H9 (cell line): ENCODE measurements at regions not wholly inside any gene's neighbourhood (a gene's known extent, or its start where the extent isn't known, plus 50 kb on each side); places are given as distances from the start of the nearest gene placed in this dataset.

Source experiments
- DNase-seq: peaks from one replicate; pipeline ENCODE4 v3.0.0-alpha.2; 2017
- H2AFZ ChIP-seq: one replicate; pipeline ENCODE4 v1.6.1; 2013; ENCODE audit warnings: mild to moderate bottlenecking, low read length, control low read depth, moderate library complexity
- H2AK5ac ChIP-seq: 2 replicates; pipeline ENCODE4 v1.6.1; 2013; ENCODE audit warnings: low read length, control low read depth, mixed read lengths; ENCODE audit not compliant: insufficient read length
- H2BK120ac ChIP-seq: one replicate; pipeline ENCODE4 v1.6.1; 2013; ENCODE audit warnings: low read depth, mild to moderate bottlenecking, low read length, control low read depth, inconsistent platforms; ENCODE audit not compliant: poor library complexity, severe bottlenecking
- H2BK12ac ChIP-seq: 2 replicates; pipeline ENCODE4 v1.6.1; 2013; ENCODE audit warnings: low read length, control low read depth, mixed read lengths, low read depth; ENCODE audit not compliant: insufficient read length
- H2BK15ac ChIP-seq: 2 replicates; pipeline ENCODE4 v1.6.1; 2013; ENCODE audit warnings: low read depth, low read length, control low read depth
- H2BK20ac ChIP-seq: one replicate; pipeline ENCODE4 v1.6.1; 2013; ENCODE audit warnings: low read depth, mild to moderate bottlenecking, low read length, control low read depth, inconsistent platforms; ENCODE audit not compliant: poor library complexity, severe bottlenecking
- H2BK5ac ChIP-seq: 2 replicates; pipeline ENCODE4 v1.6.1; 2013; ENCODE audit warnings: low read length, control low read depth, mixed read lengths; ENCODE audit not compliant: insufficient read length
- H3K14ac ChIP-seq: 2 replicates; pipeline ENCODE4 v1.6.1; 2013; ENCODE audit warnings: low read length, control low read depth; ENCODE audit not compliant: insufficient read depth
- H3K18ac ChIP-seq: 2 replicates; pipeline ENCODE4 v1.6.1; 2013; ENCODE audit warnings: low read depth, mild to moderate bottlenecking, mixed read lengths, low read length, control low read depth; ENCODE audit not compliant: insufficient read length
- H3K23ac ChIP-seq: 2 replicates; pipeline ENCODE4 v1.6.1; 2013; ENCODE audit warnings: low read length, control low read depth, mixed read lengths, low read depth; ENCODE audit not compliant: insufficient read length
- H3K23me2 ChIP-seq: 2 replicates; pipeline ENCODE4 v1.6.1; 2013; ENCODE audit warnings: low read depth, mild to moderate bottlenecking, mixed read lengths, low read length, control low read depth; ENCODE audit not compliant: insufficient read length, poor library complexity, severe bottlenecking
- H3K27ac ChIP-seq: 2 replicates; pipeline ENCODE4 v1.5.1; 2013; ENCODE audit warnings: low read length, control low read depth, mixed read lengths, low read depth; ENCODE audit not compliant: insufficient read length
- H3K27me3 ChIP-seq: 2 replicates; pipeline ENCODE4 v1.6.1; 2013; ENCODE audit warnings: low read length, control low read depth, inconsistent platforms; ENCODE audit not compliant: insufficient read depth
- H3K4ac ChIP-seq: 2 replicates; pipeline ENCODE4 v1.6.1; 2013; ENCODE audit warnings: low read depth, mild to moderate bottlenecking, control low read depth, inconsistent platforms, low read length, moderate library complexity
- H3K4me1 ChIP-seq: 2 replicates; pipeline ENCODE4 v1.6.1; 2013; ENCODE audit warnings: low read length, control low read depth, inconsistent platforms; ENCODE audit not compliant: insufficient read depth
- H3K4me2 ChIP-seq: 2 replicates; pipeline ENCODE4 v1.6.1; 2013; ENCODE audit warnings: low read length, control low read depth, mixed read lengths; ENCODE audit not compliant: insufficient read length, insufficient read depth
- H3K56ac ChIP-seq: 2 replicates; pipeline ENCODE4 v1.6.1; 2013; ENCODE audit warnings: low read depth, mild to moderate bottlenecking, mixed read lengths, low read length, control low read depth; ENCODE audit not compliant: insufficient read length
- H3K79me1 ChIP-seq: 2 replicates; pipeline ENCODE4 v1.6.1; 2013; ENCODE audit warnings: low read depth, mild to moderate bottlenecking, moderate library complexity, low read length, control low read depth, inconsistent platforms; ENCODE audit not compliant: insufficient read depth, poor library complexity, severe bottlenecking
- H3K79me2 ChIP-seq: 2 replicates; pipeline ENCODE4 v1.6.1; 2013; ENCODE audit warnings: low read length, control low read depth, inconsistent platforms; ENCODE audit not compliant: insufficient read depth
- H3K9ac ChIP-seq: 2 replicates; pipeline ENCODE4 v1.6.1; 2013; ENCODE audit warnings: low read length, control low read depth, mixed read lengths; ENCODE audit not compliant: insufficient read length; ENCODE audit errors: extremely low read depth
- H3K9me3 ChIP-seq: one replicate; pipeline ENCODE4 v1.6.1; 2013; ENCODE audit warnings: low read depth, low read length, inconsistent platforms; ENCODE audit not compliant: control insufficient read depth
- H3T11ph ChIP-seq: one replicate; pipeline ENCODE4 v1.6.1; 2013; ENCODE audit warnings: mild to moderate bottlenecking, low read length, control low read depth, inconsistent platforms
- H4K20me1 ChIP-seq: one replicate; pipeline ENCODE4 v1.6.1; 2013; ENCODE audit not compliant: control insufficient read depth, insufficient read length, insufficient read depth
- H4K5ac ChIP-seq: 2 replicates; pipeline ENCODE4 v1.6.1; 2013; ENCODE audit warnings: low read depth, mild to moderate bottlenecking, mixed read lengths, low read length, control low read depth; ENCODE audit not compliant: insufficient read length
- H4K8ac ChIP-seq: replicated peaks from 2 replicates; pipeline ENCODE4 v1.6.1; 2013; ENCODE audit warnings: low read length, control low read depth, mixed read lengths, low read depth; ENCODE audit not compliant: insufficient read length
- H4K91ac ChIP-seq: 2 replicates; pipeline ENCODE4 v1.6.1; 2013; ENCODE audit warnings: low read depth, mild to moderate bottlenecking, moderate library complexity, mixed read lengths, low read length, control low read depth; ENCODE audit not compliant: insufficient read length
- H3K27ac Mint-ChIP-seq, 3 experiments: 2 replicates in 2 of 3; 3 replicates in 1 of 3; pipeline ENCODE4 v1.8.0; 2020 to 2021; ENCODE audit warnings: mixed read lengths in 3 of 3, mild to moderate bottlenecking in 1 of 3, moderate library complexity in 1 of 3
- H3K27me3 Mint-ChIP-seq: 2 replicates; pipeline ENCODE4 v1.8.0; 2021; ENCODE audit warnings: low read depth, mild to moderate bottlenecking, moderate library complexity, mixed read lengths
- H3K36me3 Mint-ChIP-seq, 3 experiments: 2 replicates in 2 of 3; 3 replicates in 1 of 3; pipeline ENCODE4 v1.8.0; 2020 to 2021; ENCODE audit warnings: low read depth in 3 of 3, mixed read lengths in 3 of 3; ENCODE audit not compliant: insufficient read depth in 1 of 3
- H3K4me1 Mint-ChIP-seq, 2 experiments: 2 replicates each; pipeline ENCODE4 v1.8.0; 2020; ENCODE audit warnings: mixed read lengths in 2 of 2
- H3K4me3 Mint-ChIP-seq, 2 experiments: 2 replicates in 1 of 2; 3 replicates in 1 of 2; pipeline ENCODE4 v1.8.0; 2020 to 2021; ENCODE audit warnings: mild to moderate bottlenecking in 2 of 2, mixed read lengths in 2 of 2, moderate library complexity in 1 of 2
- H3K9me3 Mint-ChIP-seq, 2 experiments: 2 replicates in 1 of 2; 3 replicates in 1 of 2; pipeline ENCODE4 v1.8.0; 2020; ENCODE audit warnings: mild to moderate bottlenecking in 2 of 2, mixed read lengths in 2 of 2, moderate library complexity in 1 of 2
- CTCF ChIP-seq: fragments of 200-600 bp; sonication (generic); conservative IDR thresholded peaks from 3 replicates; pipeline ENCODE4 v1.8.0; 2021; ENCODE audit warnings: antibody characterized with exemption, mild to moderate bottlenecking
- WGBS: extraction: QIAGEN DNeasy Blood & Tissue Kit; methylation state at CpG from one replicate; pipeline ENCODE4 v1.1.7; 2013; ENCODE audit warnings: missing lambda C conversion rate, low lambda C conversion rate, mixed read lengths; ENCODE audit not compliant: insufficient read length; ENCODE audit errors: extremely low coverage; 5-methylcytosine and 5-hydroxymethylcytosine counted together

GRCh38 chr12:114751712-114752111 is 67.7 kb upstream of the TBX3 start:
- no peaks in the 10 kb centered on the region for H3K9me3 ChIP-seq
- no peak overlapping the region for H2BK20ac ChIP-seq
- no peaks in the 10 kb centered on the region for H3K79me1 ChIP-seq
- Mint-ChIP-seq H3K36me3 (no peaks in the 10 kb centered on the region), H3K27me3 (peaks cover 46% of the 10 kb centered on the region), H3K27ac (no peak overlapping the region), H3K4me1 (peaks cover 26 to 34% of the 10 kb centered on the region in 2 experiments), H3K9me3 (no peaks in the 10 kb centered on the region), H3K4me3 (no peak overlapping the region; a peak in 1 of 5 replicates)
- H3K27me3 ChIP-seq, result no peaks in the 10 kb centered on the region; the same call in 1 of the 2 replicates
- H4K20me1 ChIP-seq, result no peaks in the 10 kb centered on the region
- no peak overlapping the region for H3K18ac ChIP-seq
- H3K23me2 ChIP-seq, result no peaks in the 10 kb centered on the region
- TF ChIP-seq CTCF, result no peak
- no peaks in the 10 kb centered on the region for H3K79me2 ChIP-seq
- H3K23ac ChIP-seq, result no peak overlapping the region
- peaks cover 5% of the 10 kb centered on the region; the same call in 1 of the 2 replicates for H3K4me1 ChIP-seq
- no peak overlapping the region for H3K14ac ChIP-seq
- no peak overlapping the region for H4K5ac ChIP-seq
- no CpG with 5 or more reads among the region's 2 CpGs for WGBS
- H2BK120ac ChIP-seq, result no peak overlapping the region
- no peak for DNase-seq
- H3K27ac ChIP-seq, result no peak overlapping the region
- H3K9ac ChIP-seq, result no peak overlapping the region
- no peak overlapping the region for H3K4ac ChIP-seq
- H2BK5ac ChIP-seq, result no peak overlapping the region
- H2AFZ ChIP-seq, result no peak overlapping the region
- no peak overlapping the region for H4K91ac ChIP-seq
- H2BK15ac ChIP-seq, result no peak overlapping the region
- no peak overlapping the region for H3K56ac ChIP-seq
- no peak overlapping the region for H3T11ph ChIP-seq
- no peak overlapping the region for H4K8ac ChIP-seq
- H2AK5ac ChIP-seq, result no peak overlapping the region
- no peak overlapping the region for H2BK12ac ChIP-seq
- no peak overlapping the region for H3K4me2 ChIP-seq
